HT1080 (cell line): ENCODE measurements at regions not wholly inside any gene's neighbourhood (a gene's known extent, or its start where the extent isn't known, plus 50 kb on each side); places are given as distances from the start of the nearest gene placed in this dataset.
"Not testable (repeated sequence)": the region's sequence is repeated elsewhere in the genome, so short reads cannot be mapped to it uniquely, and the experiment has no call there.

Source experiments
- DNase-seq: peaks from one replicate; pipeline ENCODE4 v3.0.0-alpha.2; 2015; ENCODE audit warnings: low read depth

DNA sequence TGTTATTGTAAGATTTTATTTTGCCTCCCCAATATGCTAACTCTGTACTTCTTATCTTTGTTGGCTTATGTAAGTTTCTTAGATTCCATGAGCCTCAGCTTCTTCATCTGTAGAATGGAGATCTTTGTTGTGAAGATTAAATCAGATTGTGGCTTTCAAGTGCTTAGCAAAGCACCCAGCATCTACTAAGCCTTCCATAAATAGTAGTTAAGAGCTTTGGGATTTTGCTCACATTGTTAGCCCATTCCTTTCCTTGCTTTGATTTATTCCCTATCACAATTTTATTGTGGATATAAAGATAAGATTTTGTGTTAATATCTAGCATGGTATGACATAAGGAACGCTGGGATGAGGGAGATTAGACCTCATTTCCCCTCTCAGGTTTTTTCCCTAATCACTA is 501.4 kb downstream of the PYDC2 start:
- DNase-seq = no peak

DNA sequence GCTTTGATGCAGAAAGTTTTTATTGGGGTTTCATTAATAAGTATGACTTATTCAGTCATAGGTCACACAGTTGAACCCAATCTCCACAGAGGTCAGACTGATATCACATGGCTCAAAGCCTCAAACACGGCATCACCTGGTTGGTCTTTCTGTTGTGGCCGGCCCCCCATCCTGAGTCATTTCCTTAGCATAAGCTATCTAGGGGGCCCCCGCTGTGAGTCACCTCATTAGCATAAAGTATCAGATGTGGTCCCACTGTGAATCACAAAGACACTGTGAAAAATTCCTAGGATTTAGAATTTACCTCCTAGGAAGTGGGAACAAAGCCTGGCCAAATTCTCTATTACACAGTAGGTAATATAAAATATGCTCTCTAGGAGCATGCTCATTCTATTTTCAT is 502.2 kb downstream of the PYDC2 start:
- DNase-seq = peak; percentile 96

DNA sequence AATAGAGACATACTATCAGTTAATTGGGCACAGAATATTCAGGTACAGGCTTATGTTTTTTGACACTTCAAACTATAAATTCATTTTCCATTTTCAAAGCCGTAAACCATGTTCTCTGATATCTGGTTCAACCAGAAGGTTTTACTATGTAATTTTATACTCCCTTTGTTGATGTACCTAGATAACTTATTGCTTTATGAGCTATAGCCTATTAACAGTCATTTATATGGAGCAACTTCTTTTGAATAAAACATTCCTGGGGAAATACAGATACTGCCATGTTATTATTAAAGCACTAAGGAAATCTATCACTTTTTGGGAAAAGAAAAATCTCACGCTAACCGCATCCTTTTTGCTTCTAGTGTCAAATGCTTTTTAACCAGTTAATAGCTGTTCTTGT is 505.6 kb downstream of the PYDC2 start:
- DNase-seq = no peak

DNA sequence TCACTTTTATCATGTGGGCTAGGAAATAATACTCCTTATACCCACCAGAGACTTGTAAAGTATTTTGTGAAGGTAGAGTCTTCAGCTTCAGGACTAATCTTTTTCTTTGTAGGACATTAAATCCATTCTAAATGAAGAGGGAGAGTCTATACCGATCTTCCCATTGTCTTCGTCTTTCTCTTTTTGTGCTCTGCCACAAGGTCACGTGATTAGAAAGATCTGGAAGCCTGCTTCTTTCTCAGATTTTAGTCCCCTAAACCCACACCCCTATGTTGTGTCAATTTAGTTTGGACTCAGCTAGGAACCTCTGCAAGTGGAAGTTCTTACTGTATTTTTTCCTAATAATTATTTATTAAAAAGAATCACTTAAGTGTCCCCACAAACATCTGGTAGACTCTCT is 507.3 kb downstream of the PYDC2 start:
- no peak for DNase-seq

DNA sequence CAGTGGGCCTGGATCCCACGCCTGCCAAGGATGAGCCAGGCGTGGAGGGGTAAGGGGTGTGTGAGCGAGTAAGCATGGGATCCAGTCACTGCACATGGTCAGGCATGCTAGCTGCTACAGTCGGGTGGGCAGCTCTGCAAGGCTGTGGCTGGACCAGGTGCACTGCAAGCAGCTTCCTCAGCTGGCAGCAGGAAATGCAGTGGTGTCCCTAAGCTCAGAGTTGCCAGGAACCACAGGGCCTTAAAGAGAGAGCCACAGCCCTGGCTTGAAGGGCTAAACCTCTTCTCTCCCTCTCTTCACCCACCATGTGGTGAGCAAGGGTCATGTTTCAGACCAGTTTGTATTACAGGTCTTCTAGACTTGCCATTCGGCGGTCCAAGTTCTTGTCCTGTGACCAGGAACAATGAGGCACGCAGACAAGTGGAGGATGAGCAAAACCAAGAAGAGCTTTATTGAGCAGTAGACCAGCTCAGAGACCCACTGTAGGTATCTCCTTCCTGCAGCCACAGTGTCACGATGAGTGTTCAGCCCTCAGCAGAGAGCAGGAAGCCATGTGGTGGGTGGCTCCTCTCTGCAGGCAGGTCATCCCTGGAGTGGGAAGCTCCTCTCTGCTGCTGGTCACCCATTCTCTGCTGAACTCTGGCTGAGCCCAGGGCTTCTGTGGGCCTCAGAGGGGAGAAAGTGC is 511.9 kb downstream of the PYDC2 start:
- no peak for DNase-seq

DNA sequence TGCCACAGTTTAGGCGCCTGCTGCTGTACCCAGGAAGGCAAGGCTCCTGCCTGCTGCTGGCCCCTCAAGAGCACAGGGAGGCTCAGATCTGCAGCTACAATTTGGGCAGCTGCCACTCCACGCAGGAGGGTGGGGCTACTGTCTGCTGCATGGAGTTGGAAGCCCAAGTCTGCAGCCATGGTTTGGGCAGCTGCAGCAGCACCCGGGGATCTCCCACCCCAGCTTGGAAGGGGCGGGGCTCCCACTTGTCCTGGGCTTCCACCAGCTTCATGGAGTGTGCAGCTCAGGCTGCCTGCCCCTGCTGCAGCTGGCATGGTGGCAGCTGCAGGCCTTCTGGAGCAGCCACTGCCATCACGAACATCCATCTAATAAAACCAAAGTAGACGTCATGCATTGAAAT is 512.9 kb downstream of the PYDC2 start:
- DNase-seq = no peak

DNA sequence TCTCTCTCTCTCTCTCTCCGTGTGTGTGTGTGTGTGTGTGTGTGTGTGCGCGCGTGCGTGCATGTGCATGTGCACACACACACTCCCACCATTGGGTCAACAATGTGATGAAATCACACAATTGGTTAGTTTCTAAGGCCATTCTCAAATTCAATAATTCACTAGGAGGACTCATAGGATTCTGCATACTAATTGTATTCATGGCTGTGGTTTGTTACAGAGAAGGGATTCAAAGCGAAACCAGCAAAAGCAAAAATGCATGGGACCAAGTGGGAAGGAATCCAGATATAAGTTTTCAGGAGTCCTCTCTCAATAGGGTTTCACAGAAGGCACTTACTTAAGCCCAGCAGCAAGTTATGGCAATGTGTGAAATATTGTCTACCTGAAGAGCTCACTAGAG is 515.0 kb downstream of the PYDC2 start:
- no peak for DNase-seq

DNA sequence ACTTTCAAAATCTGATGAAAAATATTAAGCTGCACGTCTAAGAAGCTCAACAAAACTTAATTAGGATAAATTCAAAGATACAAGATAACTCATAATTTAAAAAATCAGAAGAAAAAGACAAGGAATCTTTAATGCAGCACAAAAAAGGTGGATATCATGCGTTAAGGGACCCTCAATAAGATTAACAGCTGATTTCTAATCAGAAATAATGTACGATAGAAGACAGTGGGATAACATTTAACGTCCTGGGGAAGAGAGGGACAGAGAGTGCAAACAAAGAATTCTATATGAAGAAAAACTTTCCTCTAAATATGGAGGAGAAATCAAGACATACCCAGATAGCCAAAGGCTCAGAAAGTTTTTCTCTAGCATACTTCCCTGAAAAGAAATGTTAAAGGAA is 519.5 kb downstream of the PYDC2 start:
- DNase-seq = no peak

DNA sequence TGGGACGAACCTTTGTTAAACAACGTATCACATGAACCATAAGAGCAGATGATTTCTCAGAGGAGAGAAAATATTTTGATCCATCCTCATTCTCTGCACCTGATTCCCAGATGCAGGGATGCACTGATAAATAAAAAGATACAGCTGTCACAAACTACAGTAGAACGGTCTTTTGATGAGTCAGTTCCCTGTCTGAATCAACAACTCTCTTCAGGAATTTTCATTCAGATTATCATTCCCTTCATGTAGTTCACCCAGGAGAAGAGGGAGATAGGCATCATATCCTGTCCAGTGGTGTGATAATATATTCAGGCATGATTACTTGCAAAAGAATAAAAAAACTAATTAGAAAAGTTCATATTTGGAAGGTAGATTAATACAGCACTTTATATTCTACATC is 521.5 kb downstream of the PYDC2 start:
- peak; percentile 54 for DNase-seq

DNA sequence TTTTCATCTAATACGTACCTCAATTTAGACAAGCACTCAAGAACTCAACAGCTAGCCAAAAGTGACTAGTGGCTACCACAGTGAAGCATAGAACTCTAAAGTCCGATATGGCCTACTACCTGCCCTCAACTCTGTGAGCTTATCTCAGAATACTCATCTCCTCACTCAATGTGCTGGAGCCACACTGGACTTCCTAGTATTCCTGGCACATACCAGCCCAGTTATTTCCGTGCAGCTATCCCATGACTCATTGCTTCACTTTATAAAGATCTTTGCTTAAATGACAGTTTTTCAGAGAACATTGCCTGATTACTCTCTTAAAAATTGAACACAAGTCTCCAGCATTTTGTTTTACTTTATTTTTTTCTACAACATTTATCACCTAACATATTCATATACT is 524.7 kb downstream of the PYDC2 start:
- peak; percentile 52 for DNase-seq

DNA sequence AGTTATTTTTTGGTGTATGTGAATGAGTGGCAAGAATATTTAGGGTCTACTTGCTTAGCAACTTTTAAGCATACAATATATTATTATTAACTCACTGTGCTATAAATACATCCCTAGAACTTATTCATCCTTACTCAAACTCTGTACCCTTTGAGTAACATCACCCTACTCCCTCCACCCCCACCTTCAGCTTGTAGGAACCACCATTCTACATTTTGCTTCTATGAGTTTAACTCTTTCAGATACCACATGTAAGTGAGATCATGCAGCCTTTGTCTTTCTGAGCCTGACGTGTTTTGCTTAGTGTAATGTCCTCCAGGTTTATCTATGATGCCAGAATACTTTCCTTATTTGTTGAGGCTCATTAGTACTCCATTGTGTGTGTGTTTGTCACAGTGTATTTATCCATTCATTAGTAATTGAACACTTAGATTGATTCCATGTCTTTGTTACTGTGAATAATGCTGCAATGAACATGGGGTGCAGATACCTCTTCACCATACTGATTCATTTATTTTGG is 526.9 kb downstream of the PYDC2 start:
- DNase-seq = no peak

DNA sequence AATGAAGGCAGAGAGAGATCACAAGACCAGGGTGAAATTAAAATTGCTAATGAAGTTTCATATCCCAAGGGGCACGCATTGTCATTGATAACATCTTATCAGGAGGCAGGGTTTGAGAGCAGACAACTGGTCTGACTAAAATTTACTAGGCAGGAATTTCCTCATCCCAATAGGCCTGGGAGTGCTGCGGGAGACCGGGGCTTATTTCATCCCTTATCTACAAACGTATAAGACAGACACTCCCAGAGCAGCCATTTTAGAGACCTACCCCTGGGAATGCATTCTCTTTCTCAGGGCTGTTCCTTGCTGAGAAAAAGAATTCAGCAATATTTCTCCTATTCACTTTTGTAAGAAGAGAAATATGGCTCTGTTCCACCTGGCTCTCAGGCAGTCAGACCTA is 533.0 kb downstream of the PYDC2 start:
- not testable (repeated sequence) for DNase-seq

DNA sequence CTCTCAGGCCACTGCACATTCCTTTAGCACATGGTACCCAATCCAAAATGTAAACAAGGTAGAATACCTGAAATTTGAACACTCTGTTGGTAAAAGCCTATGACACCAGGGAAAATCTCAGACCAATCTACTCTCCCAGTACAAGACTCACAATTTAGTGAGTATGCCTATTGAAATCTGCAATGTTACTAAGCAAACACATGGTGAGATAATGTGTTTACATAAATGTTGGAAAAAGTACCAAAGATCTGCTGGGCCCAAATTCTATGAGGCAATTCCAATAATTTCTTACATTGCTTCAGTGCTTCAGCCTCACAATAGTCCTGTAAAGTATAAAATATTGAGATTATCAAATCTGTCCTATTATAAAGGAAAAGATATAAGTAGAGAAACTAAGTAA is 536.1 kb downstream of the PYDC2 start:
- no peak for DNase-seq

DNA sequence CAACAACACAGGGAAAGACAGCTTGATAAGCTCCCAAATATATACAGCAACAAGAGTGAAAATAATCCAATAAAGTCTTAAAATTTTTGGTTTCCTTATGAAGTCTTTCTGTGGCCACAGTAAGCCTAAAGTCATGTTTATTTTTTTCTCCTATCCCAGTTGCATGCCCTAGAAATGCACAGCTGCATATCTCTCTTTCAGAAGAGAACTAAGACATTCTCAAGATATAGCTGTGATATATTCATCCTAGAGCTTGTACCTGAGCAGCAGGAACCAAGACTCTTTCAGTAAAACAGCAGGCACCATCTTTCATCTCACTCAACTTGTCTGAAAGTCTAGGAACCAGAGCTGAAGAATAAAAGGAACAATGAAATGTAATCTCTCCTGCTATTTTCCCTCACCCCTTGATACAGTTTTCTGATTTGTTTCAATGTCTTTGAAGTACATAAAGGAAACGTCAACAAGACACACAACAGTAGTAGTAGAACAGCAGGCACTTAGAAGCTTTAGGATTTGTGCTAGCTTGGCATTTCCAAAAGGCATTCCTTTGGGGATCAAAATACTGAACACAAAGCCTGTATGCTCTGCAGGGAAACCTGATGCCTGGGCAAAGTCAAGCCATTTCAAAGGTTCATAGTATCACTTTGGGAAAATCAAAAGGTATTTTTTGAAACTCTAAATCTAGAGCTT is 536.8 kb downstream of the PYDC2 start:
- no peak for DNase-seq

DNA sequence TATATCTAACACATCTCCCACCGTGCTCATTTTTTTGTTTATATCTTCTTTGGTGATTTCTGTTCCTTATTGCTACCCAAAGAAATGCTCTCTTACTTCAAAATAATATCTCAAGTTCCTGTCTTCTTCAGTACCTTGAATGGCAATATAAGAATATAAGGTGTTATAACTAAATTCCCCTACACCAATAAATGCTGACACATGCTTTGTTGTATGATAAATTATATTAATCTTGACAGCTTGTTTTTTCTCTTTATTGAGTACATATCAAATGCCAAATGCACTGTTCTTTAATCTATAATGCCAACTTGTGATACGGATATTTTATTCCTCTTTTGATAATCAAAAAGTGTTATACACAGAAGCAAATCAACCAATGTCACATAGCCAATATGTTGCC is 540.3 kb downstream of the PYDC2 start:
- no peak for DNase-seq

DNA sequence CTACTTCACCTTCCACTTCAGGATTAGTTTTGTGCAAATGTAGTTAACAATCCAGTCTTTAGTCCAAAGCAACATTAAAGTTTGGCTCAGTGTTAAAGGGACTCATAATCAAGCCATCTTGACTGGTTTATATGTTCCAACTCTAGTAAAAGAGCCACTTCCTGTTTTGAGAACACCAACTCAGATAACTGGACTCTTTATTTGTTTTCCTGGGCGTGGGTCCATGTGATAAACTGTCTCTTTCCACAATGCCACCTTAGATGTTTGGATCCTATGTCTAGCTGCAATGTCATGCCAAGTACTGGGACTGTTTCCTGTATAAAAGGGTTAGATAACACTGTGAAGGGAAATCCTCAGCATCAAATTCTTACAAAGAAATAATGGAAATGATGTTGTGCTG is 545.0 kb downstream of the PYDC2 start:
- peak; percentile 37 for DNase-seq

DNA sequence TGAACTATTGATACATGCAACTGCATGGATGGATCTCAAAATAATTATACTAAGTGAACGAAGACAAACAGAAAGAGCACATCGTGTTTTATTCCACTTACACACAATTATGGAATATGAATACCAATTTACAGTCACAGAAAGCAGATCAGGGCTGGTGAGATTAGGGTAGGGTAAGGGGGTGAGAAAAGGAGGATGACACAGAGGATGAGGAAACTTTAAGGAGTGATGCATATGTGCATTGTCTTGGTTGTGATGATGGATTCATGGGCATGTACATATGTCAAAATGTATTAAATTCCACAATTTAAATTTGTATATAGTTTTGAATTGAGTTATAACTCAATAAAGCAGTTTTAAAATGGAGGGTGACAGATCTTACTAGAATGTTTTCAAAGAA is 548.9 kb downstream of the PYDC2 start:
- no peak for DNase-seq

DNA sequence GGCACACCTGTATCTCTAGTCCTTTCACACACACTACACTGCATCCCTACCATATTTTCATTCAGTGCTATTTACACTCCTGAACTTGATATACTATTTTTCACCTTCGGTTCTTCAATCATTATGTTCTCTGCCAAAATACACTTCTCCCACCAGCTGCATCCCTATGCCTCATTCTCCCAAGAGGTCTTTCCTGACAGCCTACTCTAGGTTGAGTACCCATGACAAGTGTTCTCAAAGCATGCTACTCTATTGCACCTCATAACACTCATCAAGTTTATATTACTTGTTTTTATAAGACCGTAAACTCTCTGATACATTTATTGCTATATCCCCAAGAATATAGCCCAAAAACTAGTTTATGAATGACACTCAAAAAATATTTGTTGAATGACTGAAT is 549.5 kb downstream of the PYDC2 start:
- no peak for DNase-seq

DNA sequence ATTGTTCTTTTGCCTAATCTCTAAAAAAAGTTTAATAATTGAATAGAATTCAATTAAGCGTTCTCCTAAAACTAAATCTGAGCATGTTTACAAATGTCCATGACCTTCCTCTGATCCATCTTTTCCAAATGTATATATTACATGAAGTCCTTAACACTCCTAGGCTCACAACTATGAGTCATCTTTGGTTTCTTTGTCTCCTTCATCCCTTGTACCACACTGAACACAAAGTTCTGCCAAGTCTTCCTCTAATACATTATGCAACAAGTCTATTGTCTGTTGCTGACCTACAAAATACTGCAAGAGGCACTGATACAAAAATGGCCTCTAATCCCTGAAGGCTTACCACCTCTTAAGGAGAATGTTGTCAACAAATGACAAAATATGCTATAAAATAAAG is 550.2 kb downstream of the PYDC2 start:
- peak; percentile 54 for DNase-seq

DNA sequence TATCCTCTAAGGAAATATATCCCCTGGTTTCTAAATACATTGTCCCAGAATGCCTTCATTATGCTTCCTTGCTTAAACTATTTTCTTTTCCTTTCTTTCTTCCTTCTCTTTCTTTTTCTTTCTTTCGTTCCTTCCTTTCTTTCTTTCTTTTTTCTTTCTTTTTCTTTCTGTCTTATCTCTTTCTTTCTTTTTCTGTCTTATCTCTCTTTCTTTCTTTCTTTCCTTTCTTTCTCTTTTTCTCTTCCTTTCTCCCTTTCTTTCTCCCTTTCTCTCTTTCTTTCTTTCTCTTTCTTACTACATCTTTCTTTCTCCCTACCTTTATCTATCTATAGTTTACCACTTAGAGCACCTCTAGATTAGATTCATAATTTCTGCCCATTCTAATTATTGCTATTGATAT is 552.1 kb downstream of the PYDC2 start:
- DNase-seq = no peak

DNA sequence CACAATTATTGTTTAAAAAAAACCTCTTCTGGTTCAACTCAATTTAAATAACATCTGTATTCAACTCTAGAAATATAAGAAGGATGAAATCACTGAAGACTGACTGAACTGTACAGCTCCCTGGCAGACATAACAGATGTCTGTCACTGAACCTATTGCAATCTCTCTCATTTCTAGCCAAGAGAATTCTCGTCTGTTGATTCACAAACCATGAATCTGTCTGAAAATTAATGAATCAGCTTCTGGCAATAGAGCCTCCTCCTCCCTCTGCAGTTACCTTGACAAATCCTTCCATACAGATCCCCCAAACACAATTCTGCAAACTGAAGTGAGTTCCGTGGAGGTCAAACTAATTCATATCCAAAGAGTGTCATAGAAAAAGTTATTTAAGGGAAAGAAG is 561.4 kb downstream of the PYDC2 start:
- peak; percentile 71 for DNase-seq

DNA sequence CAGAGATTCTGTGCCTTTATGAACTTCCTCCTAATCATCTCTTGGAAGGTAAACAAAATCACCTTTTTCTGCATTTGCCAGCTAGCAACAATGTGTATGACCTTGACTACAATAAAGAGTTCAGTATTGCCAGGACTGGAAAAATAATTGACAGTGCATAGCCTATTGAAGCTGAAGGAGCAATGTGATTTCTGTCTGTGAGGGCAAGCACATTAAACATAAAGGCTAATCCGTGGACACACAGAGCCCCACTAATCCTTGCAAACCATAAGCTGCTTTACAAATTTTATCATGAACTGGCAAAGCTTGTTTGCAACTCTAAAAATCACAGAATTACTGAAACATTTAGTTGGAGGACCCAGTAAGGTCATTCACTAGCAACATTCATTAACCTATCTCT is 563.8 kb downstream of the PYDC2 start:
- no peak for DNase-seq

DNA sequence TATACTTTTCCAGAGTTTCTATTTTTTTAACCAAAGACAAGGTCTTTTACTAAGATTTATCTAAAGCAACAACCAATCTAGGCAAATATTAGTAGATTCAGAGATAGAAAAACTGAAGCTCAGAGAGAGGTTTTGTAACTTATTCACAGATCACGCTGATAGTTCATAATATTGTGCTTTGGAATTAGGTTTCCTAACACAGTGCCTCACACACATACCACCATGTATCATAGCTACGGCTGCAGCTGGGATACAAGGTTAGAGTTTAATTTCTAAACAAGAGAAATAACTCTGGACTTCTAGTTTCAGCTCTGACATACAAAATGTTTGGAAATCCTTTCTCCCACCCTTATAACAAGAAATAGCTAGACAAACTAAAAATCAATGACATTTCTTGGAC is 565.7 kb downstream of the PYDC2 start:
- DNase-seq = no peak
